Neural cell (in vitro differentiated cells): ENCODE measurements at regions not wholly inside any gene's neighbourhood (a gene's known extent, or its start where the extent isn't known, plus 50 kb on each side); places are given as distances from the start of the nearest gene placed in this dataset.

Source experiments
- H2AFZ ChIP-seq: fragments of 200-600, 300-800 bp; sonication (generic), shearing (Covaris generic); 2 replicates; pipeline ENCODE4 v1.6.0; 2014; ENCODE audit warnings: low read depth, mild to moderate bottlenecking, antibody characterized with exemption, low read length, moderate library complexity
- H3F3A ChIP-seq: fragments of 200-600 bp; shearing (Covaris generic); 2 replicates; pipeline ENCODE4 v1.6.1; 2016; ENCODE audit warnings: mild to moderate bottlenecking, moderate library complexity, mixed read lengths, antibody characterized with exemption, low read length; ENCODE audit not compliant: insufficient read depth, poor library complexity, severe bottlenecking
- H3K27ac ChIP-seq: fragments of 200-600, 300-800 bp; sonication (generic), shearing (Covaris generic); 2 replicates; pipeline ENCODE4 v1.5.1; 2014; ENCODE audit warnings: mild to moderate bottlenecking, low read length, moderate library complexity
- H3K27me3 ChIP-seq: fragments of 300-800, 200-600 bp; sonication (generic), shearing (Covaris generic); 2 replicates; pipeline ENCODE4 v1.6.0; 2014; ENCODE audit warnings: mild to moderate bottlenecking, low read depth, low read length, moderate library complexity; ENCODE audit not compliant: insufficient read depth
- H3K36me3 ChIP-seq: fragments of 300-800, 200-600 bp; sonication (generic), shearing (Covaris generic); 2 replicates; pipeline ENCODE4 v1.5.1; 2014; ENCODE audit warnings: mild to moderate bottlenecking, antibody characterized with exemption, low read length, moderate library complexity; ENCODE audit not compliant: insufficient read depth
- H3K4me2 ChIP-seq: fragments of 300-800, 200-600 bp; sonication (generic), shearing (Covaris generic); 2 replicates; pipeline ENCODE4 v1.6.0; 2014; ENCODE audit warnings: mild to moderate bottlenecking, low read length
- H3K4me3 ChIP-seq: fragments of 300-800, 200-600 bp; sonication (generic), shearing (Covaris generic); 2 replicates; pipeline ENCODE4 v1.5.1; 2014; ENCODE audit warnings: mild to moderate bottlenecking, low read length, moderate library complexity
- H3K79me2 ChIP-seq: fragments of 200-600 bp; shearing (Covaris generic); replicated peaks from 2 replicates; pipeline ENCODE4 v1.6.0; 2014; ENCODE audit warnings: mild to moderate bottlenecking, low read length, moderate library complexity; ENCODE audit not compliant: insufficient read depth
- H3K9ac ChIP-seq: fragments of 300-800, 200-600 bp; sonication (generic), shearing (Covaris generic); 2 replicates; pipeline ENCODE4 v1.6.1; 2016; ENCODE audit warnings: mild to moderate bottlenecking, low read length, mixed read lengths
- H3K9me2 ChIP-seq: fragments of 200-600 bp; shearing (Covaris generic); 2 replicates; pipeline ENCODE4 v1.6.1; 2016; ENCODE audit warnings: mild to moderate bottlenecking, low read length, mixed read lengths; ENCODE audit not compliant: insufficient read depth
- H3K9me3 ChIP-seq: fragments of 200-600, 300-800 bp; sonication (generic), shearing (Covaris generic); 2 replicates; pipeline ENCODE4 v1.6.1; 2016; ENCODE audit warnings: mild to moderate bottlenecking, mixed run types, low read length, moderate library complexity, mixed read lengths
- H4K20me1 ChIP-seq: fragments of 200-600 bp; shearing (Covaris generic); 2 replicates; pipeline ENCODE4 v1.6.1; 2016; ENCODE audit warnings: mild to moderate bottlenecking, mixed run types; ENCODE audit not compliant: insufficient read depth
- CTCF ChIP-seq: fragments of 450-650 bp; IDR thresholded peaks from 2 replicates; pipeline ENCODE4 v1.5.1; 2014; ENCODE audit warnings: antibody characterized with exemption, mild to moderate bottlenecking, moderate library complexity; ENCODE audit not compliant: poor library complexity, severe bottlenecking
- EP300 ChIP-seq: fragments of 450-650 bp; conservative IDR thresholded peaks from 2 replicates; pipeline ENCODE4 v1.6.1; 2014; ENCODE audit warnings: antibody characterized with exemption, mild to moderate bottlenecking, moderate library complexity; ENCODE audit not compliant: poor library complexity, severe bottlenecking
- EZH2 ChIP-seq: fragments of 200-600, 300-800 bp; shearing (Covaris generic), sonication (generic); IDR thresholded peaks from 2 replicates; pipeline ENCODE4 v1.6.1; 2014; ENCODE audit warnings: antibody characterized with exemption, low read length, borderline replicate concordance, mild to moderate bottlenecking; ENCODE audit not compliant: insufficient read depth, poor library complexity, severe bottlenecking
- MXI1 ChIP-seq: fragments of 450-650 bp; conservative IDR thresholded peaks from 2 replicates; pipeline ENCODE4 v1.6.1; 2014; ENCODE audit warnings: antibody characterized with exemption, mild to moderate bottlenecking; ENCODE audit not compliant: poor library complexity, severe bottlenecking
- POLR2AphosphoS5 ChIP-seq: IDR thresholded peaks from 2 replicates; pipeline ENCODE4 v1.6.1; 2012
- RAD21 ChIP-seq: fragments of 450-650 bp; conservative IDR thresholded peaks from 2 replicates; pipeline ENCODE4 v1.6.1; 2014; ENCODE audit warnings: antibody characterized with exemption, mild to moderate bottlenecking, moderate library complexity
- SMC3 ChIP-seq: fragments of 450-650 bp; conservative IDR thresholded peaks from 2 replicates; pipeline ENCODE4 v1.6.1; 2014; ENCODE audit warnings: antibody characterized with exemption, mild to moderate bottlenecking, moderate library complexity; ENCODE audit not compliant: poor library complexity
- TAF1 ChIP-seq: IDR thresholded peaks from 2 replicates; pipeline ENCODE4 v1.6.1; 2012; ENCODE audit warnings: low read depth
- TF ChIP-seq, protein P1 (sequence below): IDR thresholded peaks from 2 replicates; pipeline ENCODE4 v1.6.1; 2012; ENCODE audit warnings: borderline replicate concordance

GRCh38 chr21:28396421-28396820 is 596.3 kb downstream of the LTN1 start:
- no peaks in the 10 kb centered on the region for H4K20me1 ChIP-seq
- H3K9me2 ChIP-seq = no peaks in the 10 kb centered on the region
- peaks cover 4% of the 10 kb centered on the region for H3K9me3 ChIP-seq
- TF ChIP-seq SMC3 (no peak), CTCF (no peak), MXI1 (no peak), RAD21 (no peak), EZH2 (no peak), POLR2AphosphoS5 (no peak), TAF1 (no peak), EP300 (no peak)
- TF ChIP-seq, protein P1, sequence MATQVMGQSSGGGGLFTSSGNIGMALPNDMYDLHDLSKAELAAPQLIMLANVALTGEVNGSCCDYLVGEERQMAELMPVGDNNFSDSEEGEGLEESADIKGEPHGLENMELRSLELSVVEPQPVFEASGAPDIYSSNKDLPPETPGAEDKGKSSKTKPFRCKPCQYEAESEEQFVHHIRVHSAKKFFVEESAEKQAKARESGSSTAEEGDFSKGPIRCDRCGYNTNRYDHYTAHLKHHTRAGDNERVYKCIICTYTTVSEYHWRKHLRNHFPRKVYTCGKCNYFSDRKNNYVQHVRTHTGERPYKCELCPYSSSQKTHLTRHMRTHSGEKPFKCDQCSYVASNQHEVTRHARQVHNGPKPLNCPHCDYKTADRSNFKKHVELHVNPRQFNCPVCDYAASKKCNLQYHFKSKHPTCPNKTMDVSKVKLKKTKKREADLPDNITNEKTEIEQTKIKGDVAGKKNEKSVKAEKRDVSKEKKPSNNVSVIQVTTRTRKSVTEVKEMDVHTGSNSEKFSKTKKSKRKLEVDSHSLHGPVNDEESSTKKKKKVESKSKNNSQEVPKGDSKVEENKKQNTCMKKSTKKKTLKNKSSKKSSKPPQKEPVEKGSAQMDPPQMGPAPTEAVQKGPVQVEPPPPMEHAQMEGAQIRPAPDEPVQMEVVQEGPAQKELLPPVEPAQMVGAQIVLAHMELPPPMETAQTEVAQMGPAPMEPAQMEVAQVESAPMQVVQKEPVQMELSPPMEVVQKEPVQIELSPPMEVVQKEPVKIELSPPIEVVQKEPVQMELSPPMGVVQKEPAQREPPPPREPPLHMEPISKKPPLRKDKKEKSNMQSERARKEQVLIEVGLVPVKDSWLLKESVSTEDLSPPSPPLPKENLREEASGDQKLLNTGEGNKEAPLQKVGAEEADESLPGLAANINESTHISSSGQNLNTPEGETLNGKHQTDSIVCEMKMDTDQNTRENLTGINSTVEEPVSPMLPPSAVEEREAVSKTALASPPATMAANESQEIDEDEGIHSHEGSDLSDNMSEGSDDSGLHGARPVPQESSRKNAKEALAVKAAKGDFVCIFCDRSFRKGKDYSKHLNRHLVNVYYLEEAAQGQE = no peak
- H3K79me2 ChIP-seq = no peaks in the 10 kb centered on the region
- no peak overlapping the region for H3K9ac ChIP-seq
- no peak overlapping the region for H2AFZ ChIP-seq
- H3K36me3 ChIP-seq = no peaks in the 10 kb centered on the region
- no peaks in the 10 kb centered on the region for H3K27me3 ChIP-seq
- H3K4me2 ChIP-seq = no peak overlapping the region
- no peak overlapping the region for H3K27ac ChIP-seq
- H3F3A ChIP-seq = no peaks in the 10 kb centered on the region
- no peak overlapping the region for H3K4me3 ChIP-seq

- Histone ChIP-seq H2AFZ (no peak overlapping the region), H3K27me3 (no peaks in the 10 kb centered on the region), H3K9me2 (no peaks in the 10 kb centered on the region), H3F3A (no peaks in the 10 kb centered on the region), H3K27ac (no peak overlapping the region), H3K36me3 (no peaks in the 10 kb centered on the region), H4K20me1 (no peaks in the 10 kb centered on the region), H3K9me3 (peaks cover 4% of the 10 kb centered on the region), H3K79me2 (no peaks in the 10 kb centered on the region), H3K4me3 (no peak overlapping the region), H3K4me2 (no peak overlapping the region), H3K9ac (no peak overlapping the region)
- TF ChIP-seq POLR2AphosphoS5 (no peak), RAD21 (no peak), MXI1 (no peak), EZH2 (no peak), CTCF (no peak), SMC3 (no peak), EP300 (no peak), TAF1 (no peak)
- TF ChIP-seq, protein P1 = no peak
Measured at GRCh38 chr21:28393279-28393678, 599.4 kb downstream of the LTN1 start.
